ENCODE measurements at regions not wholly inside any gene's neighbourhood (a gene's known extent, or its start where the extent isn't known, plus 50 kb on each side); places are given as distances from the start of the nearest gene placed in this dataset.

DNA sequence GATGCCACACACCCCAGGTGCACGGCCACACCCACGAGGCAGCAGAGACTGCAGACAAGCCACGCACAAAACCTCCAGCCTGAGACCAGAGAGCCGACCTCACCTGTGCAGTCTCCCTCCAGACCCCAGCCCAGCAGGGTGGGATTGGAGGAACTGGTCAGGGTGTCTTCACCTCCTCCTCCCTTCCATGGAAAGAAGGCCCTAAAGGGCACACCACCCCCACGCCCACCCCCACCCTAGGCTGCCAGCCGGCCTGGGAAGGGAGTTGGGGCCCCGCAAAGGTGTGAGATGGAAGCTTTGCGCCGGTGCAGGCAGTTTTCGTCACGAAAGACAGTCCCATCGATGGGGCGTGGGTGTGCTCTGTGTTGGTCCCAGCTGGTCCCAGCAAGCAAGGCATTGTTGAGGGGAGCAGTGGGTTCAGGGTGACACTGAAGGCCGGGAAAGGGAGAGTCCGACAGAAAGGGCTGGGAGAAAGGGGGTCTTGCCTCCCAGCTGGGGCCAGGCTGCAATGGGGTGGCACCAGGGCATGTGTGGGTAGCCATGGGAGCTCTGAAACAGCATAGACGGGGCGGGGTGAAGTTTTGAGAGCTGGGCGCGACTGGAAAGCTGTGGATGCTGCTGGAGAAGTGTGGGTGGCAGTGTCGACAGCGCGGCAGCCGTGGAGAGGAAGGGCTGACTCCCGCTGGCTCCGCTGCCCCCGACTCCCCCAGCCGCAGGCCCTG is 349.2 kb downstream of the GLRX3 start:
- DNase-seq (ENCODE audit: low spot score) = no peak
- FAIRE-seq = no peak

DNA sequence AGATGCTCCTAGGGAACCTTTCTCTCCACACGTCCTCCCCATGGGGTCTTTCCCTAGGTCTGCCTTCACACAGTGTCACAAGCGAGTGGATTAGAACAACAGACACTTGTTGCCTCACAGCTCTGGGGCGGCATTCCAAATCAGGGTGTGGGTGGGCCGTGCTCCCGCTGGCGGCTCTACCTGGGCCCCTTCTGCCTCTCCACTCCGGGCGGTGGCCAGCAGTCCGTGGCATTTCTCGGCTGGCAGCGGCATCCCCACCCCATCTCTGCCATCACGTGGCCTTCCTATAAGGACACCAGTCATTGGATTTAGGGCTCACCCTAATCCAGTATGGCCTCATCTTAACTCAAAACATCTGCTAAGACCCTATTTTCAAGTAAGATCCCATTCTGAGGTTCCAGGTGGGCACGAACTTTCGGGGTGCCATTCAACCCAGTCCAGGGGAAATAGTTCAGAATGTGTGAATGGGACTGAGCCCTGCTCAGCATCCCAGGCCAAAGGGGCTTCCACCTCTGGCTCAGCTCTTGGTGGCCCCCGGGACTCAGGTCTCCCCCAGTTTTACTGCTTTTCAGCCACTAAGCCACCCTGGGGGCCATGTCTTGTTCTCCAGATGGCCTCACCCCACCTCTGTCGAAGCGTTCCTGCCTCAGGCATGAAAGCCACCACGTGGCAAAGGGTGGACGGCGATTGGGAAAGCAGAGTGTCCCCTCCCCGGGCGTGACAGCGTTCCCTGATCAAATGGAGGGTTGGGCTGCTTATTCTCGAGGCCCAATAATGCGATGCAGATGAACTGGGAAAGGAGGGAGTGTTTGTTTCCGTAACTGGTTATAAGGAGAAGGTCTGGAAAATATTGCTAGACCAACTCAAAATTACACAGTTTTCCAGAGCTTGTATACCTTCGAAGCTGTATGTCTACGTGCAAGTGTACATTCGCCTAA is 350.0 kb downstream of the GLRX3 start:
- FAIRE-seq (no peak), DNase-seq (ENCODE audit: low spot score) (no peak)

DNA sequence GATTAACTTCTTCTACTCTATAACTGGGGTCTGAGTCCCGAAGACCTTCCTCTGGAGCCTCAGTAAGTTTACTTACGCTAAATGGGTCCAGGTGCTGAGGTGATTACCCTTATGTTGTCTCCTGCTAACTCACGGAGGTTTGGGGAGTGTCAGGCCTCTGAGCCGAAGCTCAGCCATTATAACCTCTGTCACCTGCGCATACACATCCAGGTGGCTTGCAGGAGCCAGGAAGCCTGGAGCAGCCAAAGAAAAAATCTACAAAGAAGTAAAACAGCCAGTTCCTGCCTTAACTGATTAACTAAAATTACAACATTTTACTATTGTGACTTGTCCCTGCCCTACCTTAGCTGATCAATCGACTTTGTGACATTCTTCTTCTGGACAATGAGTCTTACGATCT is 350.7 kb downstream of the GLRX3 start:
- no peak for FAIRE-seq

DNA sequence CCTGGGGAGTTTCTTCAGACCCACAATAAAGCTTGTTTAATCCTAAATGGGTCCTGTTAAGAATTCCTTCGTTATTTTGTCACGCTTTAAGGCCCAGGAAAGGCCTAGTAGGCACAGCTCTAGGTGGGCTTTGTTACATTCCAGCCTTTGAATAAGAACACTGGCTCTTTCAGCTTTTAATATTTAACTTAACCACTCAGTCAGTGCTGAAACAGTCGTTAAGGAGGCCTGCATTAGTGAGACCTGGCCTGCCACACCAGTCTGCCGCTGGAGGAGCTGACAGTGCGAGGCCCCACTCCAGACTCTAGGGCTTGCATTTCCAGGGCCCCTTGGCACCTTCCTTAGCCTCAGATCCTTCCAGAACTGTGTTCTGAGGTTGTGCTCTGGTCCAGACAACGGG is 351.4 kb downstream of the GLRX3 start:
- FAIRE-seq (no peak), DNase-seq (ENCODE audit: low spot score) (no peak)

More for the DNA sequence above, 350.7 kb downstream of the GLRX3 start:
- no peak for DNase-seq (ENCODE audit: low spot score)

DNA sequence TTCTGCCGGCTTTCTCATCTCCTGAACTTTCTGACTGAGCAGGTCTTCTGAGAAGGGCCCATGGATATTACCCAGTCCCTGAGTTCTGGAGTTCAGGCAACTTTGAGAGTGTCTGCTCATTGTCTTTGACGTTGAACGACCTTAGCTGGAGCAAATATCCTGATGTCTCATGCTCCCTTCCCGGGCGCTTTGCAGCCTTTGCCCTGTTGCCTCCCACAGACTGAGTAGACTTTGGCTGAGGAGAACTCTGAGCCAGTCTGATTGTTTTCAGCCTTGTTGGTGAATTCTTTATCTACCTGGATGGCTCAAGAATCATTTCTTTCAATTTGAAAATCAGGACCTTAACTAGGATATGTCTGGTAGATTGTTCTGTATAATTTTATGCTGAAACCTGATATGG is 353.7 kb downstream of the GLRX3 start:
- FAIRE-seq = no peak
- DNase-seq (ENCODE audit: low spot score) = no peak

DNA sequence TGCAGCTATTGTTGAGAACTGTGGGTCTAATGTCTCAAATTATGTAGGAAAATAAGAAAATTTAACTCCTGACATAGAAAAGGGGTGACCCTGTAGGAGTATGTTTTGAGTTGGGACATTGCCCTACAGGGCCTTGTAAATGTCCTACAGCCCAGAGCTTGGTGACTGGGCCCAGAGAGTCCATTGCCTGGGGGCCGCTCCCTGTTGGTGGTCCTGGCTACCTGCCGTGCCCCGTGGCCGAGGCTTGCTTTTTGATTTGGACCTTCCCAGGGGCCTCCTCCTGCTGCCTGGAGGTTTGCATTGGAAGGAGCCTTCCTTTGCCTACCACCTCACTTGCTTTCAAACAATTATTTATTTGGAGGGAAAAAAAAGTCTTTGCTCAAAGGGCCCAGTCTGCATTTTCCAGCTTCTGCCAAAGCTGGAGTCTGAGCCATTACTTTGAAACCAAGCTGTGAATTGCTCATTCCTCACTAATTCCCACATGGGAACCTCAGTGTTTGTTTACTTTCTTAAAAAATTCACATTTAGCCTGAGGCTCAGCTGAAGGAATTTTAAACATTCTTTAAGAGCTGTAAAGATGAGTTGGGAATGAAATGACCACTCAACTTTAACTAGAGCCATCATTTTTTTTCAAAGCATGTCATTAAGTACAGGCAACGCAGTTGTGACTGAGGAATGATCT is 355.0 kb downstream of the GLRX3 start:
- no peak for FAIRE-seq
- no peak for DNase-seq (ENCODE audit: low spot score)

DNA sequence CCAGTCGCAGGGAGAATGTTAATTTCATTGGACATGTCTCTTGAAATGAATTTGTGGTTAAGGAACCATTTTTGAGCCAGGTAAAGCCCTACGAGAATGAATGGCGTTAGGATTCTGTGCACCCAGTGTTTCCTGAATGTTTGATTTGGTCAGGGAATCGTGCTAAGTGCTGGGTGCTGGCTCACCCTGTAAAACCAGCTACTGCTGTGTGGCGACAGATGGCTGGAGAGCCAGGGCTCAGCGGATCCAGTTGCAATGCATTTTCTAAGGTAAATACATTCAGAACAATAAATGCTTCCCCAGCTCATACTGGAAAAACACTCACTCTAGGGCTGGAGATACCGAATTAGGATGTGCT is 355.5 kb downstream of the GLRX3 start:
- DNase-seq (ENCODE audit: low spot score) (no peak), FAIRE-seq (no peak)

DNA sequence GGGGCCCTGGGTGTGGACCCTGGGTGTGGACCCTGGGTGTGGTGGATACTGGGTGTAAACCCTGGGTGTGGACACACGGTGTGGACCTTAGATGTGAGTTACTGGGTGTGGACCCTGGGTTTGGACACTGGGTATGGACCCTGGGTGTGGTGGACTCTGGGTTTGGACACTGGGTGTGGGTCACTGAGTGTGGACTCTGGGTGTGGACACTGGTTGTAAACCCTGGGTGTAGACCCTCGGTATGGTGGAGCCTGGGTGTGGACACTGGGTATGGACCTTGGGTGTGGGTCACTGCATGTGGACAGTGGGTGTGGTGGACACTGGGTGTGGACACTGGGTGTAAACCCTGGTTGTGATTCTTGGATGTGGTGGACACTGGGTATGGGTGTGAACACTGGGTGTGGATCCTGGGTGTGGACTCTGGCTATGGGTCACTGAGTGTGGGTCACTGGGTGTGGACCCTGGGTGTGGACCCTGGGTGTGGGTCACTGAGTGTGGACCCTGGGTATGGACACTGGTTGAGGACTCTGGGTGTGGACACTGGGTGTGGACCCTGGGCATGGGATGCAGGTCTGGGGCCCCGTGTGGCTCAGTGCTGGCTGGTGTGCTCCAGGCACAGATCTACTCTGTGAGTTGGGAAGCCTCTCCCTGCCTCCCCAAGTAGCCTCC is 356.2 kb downstream of the GLRX3 start:
- FAIRE-seq = no peak

DNA sequence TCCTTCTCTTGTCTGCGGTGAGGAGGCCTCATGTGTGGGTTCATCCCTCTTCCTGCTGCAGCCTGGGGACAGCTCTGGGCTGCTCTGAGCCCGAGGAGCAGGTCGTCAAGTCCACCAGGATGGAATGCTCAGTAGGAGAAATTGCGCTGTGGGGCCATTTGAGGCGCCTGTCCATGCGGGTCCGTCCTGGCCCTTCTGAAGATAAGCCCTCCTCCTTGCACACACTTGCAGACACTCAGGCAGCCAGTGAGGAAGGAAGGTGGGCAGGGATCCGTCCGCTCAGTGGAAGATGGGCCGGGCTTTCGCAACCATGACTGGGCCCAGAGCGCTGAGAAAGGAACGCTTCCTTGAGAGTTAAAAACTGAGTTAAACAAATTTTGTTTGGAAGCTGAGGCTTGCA is 356.8 kb downstream of the GLRX3 start:
- FAIRE-seq = no peak
- DNase-seq (ENCODE audit: low spot score) = no peak

More for the DNA sequence above, 356.2 kb downstream of the GLRX3 start:
- DNase-seq (ENCODE audit: low spot score) = no peak

DNA sequence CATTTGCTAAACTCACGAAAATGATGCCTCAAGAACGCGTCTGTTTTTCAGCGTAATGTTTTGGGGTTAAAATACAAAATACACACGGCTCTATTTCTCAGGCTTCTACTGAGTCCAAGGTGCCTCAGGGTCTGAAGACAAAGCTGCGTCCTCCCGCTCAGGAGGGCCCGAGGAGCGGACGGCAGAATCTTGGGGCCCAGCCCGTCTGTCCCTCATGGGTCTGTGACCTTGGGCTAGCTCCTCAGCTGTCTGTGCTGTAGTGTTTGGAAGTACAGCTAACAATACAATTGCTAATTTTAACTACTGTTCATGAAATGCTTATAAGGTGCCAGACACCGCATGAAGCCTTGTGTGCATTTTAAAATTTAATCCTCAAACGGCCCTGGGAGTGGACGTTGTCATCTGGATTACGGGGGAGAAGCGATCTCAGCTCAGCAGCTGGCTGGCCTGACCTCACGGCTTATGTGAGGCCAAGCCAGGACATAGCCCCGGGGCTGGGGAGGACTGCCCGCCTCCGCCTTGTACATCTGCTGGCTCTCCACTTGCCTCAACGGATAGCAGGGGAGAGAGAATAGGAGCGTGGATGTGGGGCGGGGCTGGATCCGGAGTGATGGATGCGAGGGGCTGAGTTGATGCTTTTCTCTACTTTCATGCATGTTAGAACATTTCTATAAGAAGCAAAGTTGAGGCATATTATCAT is 357.4 kb downstream of the GLRX3 start:
- FAIRE-seq (no peak), DNase-seq (ENCODE audit: low spot score) (no peak)

DNA sequence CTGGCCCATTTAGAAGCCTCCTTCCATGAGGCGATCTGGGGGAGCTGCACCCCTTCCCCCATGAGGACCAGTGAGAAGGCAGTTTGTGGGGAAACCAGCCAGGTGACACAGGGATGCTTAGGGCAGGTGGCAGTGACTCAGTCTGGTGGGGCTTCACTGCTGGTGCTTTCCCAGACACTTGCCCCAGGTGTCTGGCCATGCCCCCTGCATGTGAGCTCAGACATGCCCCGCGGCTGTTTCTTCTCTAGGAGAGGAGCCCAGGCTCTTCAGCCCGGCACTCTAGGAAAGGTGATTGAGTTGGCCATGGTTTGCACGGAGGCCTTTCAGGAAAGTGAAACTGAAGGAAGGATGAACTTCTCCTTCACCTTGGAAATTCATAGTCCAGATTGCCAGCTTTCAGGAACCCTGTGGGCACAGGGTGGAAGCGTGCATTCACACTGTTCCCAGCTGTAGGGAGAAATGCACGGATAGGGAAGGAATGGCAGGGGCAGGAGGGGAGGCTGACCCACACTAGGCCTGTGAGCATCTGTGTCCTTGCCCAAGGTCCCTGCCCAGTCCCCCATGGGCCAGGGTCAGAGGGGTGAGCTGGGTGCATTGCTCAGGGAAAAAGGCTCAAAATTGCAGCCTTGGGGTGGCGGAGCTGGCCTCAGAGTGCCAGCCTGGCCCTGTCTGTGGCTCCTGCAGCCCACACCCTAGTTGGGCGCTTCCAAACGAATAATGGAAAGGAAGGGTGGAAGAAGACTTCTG is 359.1 kb downstream of the GLRX3 start:
- DNase-seq (ENCODE audit: low spot score) = no peak
- FAIRE-seq = no peak

DNA sequence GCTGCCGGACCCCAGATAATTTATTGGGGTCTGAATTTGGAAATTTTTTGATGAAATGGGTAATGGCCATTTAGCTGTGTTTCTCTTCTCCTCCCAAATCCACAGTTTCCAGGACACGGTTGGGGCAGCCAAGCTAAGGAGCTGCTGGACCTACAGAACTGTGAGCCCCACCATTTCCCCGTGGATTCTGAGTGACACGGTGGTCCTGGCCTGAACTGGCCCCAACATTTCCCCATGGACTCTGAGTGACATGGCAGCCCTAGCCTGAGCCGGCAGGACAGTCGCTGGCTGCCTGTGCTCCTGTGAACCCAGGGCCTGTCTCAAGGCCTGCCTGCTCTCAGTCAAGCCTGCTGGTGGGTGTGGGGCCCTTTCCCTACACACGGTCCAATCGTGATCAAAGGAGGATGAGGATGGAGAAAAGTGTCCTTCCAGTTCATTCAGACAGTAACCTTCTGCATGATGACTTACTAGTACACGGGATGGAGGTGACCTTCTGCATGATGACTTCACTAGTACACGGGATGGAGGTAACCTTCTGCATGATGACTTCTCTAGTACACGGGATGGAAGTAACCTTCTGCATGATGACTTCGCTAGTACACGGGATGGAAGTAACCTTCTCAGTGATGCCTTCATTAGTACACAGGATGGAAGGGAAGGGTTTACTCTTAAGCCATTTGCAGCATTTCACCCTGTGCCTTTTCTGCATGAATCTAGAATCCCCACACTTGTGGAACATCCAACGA is 359.9 kb downstream of the GLRX3 start:
- FAIRE-seq = peak; percentile 99
- DNase-seq (ENCODE audit: low spot score) = peak; percentile 13

DNA sequence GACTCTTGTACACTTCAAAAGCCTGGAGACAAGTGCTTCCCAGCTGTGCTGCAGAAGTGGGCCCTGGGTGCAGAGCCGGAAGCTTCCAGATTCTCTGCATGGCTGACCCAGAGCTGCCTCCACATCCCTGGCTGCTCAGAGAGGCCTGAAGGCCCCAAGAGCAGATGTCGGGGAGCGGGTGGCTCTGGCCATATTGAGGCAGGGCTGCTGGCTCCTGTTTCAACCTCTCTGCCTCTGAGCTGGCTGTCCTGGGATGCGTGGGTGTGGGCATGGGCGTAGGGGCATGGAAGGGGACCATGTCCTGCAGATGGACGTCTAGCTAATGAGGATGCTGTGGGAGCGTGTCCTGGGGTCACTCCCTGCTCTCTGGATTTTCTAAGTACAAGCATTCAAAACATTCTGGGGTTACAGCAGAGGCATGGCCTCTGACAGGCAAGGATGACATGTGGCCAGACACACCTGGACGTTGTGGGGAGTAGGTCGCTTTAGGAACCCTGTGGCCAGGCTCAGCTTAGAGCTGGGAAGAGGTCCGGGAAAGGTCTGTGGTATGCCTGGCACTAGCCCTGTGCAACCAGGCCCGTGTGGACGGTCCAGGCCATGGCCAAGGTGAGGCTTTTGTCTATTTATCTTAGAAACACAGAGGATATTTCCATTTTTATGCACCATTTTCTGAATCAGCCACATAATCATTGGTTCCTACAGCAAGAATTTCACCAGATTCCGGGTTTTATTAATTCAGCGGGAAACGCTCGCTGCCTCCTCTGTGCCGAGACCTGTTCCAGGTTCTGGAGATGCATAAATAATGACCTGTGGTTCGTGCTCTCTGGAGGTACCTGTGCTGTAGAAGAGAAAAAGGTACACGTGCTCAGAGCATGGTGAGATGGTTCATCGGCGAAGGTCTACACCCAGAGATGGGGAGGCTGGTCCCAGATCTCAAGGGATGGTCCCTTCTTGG is 361.1 kb downstream of the GLRX3 start:
- DNase-seq (ENCODE audit: low spot score) = no peak
- no peak for FAIRE-seq

DNA sequence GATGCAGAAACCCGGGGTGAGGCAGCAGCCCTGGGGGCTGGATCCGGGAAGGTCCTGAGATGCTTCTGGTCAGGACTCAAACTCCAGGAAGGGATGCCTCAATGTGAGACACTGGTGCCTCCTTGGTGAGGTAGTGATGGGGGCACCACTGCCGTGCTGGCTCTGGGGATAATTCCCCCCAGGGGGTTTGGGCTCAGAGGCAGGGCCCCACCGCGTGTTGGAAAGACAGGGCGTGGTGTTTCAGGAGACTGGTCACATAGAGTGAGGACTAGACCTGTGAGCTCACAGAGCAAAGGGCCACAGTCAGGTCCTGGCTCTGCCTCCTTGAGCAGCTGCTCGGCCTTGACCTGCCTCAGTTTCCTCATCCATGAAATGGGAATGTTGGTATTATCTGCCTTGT is 361.9 kb downstream of the GLRX3 start:
- FAIRE-seq (no peak), DNase-seq (ENCODE audit: low spot score) (no peak)

DNA sequence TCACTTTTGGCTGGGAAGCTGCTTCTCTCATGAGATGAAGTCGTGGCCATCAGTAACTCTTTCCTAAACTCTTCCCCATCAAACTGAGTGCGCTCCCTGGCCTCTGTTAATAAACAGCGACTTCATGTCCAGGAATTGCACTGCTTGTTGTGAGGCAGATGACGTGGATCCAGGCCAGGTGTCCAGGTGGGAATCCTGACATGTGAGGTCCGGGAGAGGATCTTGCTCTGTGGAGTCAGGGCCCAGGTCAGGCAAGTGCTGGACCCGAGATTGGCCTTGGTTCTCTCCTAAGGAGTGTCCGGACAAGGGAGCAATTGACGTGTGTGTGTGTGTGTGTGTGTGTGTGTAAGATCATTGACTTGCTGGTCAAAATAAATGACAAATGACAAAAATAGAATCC is 362.7 kb downstream of the GLRX3 start:
- no peak for DNase-seq (ENCODE audit: low spot score)
- FAIRE-seq = no peak

DNA sequence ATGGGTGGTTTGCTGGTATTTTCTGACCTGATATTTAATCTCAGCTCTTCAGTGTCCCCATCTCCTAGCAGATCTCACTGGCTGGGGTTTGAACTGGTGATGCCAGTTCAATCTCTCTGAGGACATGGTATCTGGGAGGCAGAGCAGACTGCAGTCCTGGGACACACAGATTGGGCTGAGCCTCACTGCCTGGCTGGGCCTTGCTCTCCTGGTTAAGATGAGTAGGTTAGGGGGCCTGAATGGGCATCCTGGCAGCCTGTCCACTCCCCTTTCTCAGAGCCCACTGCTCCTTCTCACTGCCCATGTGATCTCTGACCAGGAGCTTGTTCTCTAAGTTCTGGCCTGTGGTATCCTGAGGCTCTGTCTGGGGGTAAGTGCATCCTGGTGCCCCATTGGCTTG is 363.4 kb downstream of the GLRX3 start:
- DNase-seq (ENCODE audit: low spot score) = no peak
- FAIRE-seq = no peak

DNA sequence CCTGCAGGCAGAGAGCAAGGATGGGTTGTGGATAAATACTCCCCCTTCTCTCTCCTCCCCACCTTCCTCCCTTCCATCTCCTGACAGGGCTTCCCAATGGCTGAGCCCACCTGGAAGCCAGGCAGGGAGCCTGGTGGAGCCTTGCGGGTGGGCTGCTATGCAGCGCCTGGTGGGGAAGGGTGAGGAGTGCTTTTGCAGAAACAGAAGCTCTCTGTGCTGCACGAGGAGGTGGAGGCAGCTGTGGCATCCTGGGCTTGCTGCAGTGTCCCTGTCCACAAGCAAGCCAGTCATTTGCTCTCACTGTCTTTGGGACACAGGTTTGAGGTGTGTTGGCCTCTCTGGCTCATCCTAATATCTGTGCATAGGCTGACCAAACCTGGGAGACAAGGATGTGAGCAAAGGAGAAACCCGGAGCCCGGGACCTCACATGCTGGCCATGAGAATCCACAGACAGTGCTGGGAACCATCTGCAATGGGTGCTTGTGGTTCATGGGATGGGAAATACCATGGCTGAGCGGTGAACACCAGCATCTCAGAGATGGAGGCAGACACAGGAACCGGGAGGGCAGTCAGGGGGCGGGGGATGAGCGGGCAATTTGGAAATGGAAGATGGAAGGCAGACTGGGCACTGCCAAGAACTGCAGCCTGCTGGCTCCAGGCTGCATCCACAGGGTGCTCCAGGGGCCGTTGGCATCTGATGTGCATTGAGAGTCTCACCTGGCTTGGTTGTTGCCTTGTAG is 364.2 kb downstream of the GLRX3 start:
- DNase-seq (ENCODE audit: low spot score) = no peak
- no peak for FAIRE-seq

DNA sequence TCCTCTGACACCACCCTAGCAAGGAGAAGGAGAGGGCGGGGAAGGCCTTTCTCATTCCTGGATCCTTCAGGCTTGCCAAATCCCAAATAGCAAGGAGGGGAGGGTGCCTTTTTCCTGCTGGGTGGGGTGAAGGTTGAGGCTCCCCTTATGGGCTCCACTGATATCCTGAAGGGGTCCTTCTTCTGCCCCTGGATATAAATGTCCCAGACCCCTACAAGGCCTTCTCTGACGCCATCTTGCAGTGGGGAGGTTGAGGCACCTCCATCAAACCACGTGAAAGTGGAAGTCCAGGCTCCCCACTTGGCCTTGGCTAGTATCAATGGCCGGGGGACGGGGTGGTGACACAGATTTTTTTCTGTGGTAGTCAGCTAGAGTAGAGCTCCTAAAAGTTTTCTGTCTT is 371.3 kb downstream of the GLRX3 start:
- FAIRE-seq (no peak), DNase-seq (ENCODE audit: low spot score) (no peak)
